Stimulated activated CD8-positive, alpha-beta memory T cell treated with anti-CD3 and anti-CD28 coated beads, Interleukin-15, amount 100 ng/mL, for 4 hours (primary cell): ENCODE measurements at regions not wholly inside any gene's neighbourhood (a gene's known extent, or its start where the extent isn't known, plus 50 kb on each side); places are given as distances from the start of the nearest gene placed in this dataset.

Experiments
- DNase-seq, 2 donors: peaks; one replicate each; pipeline ENCODE4 v3.0.0-alpha.2; 2020; ENCODE audit warnings: low read depth in 2 of 2

DNA sequence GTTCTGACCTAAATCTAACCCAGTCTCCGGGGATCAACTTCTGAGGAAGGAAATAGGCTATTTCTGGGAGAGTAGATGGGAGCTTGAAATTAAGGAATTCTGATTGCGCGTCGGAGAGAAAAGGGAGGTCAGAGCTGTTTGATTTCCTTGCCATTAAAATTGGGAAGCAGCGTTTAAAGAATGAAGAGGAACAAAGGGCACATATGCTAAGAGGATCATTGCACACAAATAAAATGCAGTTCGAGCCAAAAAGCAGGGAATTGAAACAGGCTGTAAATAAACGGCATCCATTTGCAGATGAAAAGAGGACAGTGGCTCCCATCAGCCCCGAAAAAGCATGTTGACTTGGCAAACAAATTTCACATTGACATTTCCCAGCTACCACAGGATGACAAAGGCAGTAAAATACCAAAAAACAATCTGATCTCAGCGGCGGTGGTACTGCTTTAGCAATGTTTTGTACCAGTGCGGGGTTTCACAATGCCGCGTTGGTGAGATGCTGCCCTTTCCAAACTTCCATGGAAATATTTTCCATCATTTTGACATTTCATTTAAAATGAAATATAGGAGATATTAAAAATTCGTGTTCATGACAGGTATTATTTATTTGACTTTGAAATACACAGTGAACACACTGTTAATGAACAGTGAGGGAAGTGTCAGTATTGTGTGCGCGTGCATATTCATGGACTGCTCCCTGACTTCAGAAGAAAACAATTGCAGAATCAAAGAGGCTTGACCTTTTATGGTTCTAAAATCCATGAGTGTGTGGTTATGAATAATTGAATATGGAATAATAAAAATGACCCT is 108.8 kb downstream of the SQOR start:
- DNase-seq: no peak

DNA sequence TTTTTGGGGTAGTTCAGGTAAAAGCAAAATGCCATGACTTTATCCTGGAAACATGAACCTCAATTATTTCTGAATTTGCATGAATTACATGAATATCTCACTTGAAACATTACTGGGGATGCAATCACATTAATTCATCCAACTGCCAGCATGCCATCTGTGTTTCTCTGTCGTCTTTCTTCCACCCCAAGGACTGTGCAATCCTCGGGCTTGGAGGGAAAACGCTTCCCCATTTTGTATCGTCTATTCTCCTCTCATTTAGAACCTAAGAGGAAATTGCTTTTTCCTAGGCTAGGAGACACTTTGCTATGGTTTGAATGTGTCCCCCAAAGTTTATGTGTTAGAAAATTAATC is 109.4 kb downstream of the SQOR start:
- no peak for DNase-seq

DNA sequence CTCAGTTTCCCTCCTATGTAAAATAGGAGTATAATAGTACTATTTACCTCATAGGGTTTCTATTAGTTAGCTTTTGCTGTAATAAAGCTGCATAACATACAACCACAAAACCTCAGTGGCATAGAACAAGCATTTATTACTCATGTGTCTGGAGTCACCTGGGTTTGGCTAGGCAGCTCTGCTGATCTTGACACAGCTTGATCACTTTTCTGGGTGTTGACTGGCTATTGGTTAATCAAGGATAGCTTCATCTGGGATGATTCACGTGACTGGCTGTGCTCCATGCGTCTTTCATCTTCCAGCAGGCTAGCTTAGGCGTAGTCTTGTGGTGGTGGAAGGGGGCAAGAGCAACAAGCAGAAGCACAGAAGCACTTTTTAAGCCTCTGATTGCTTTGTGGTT is 112.6 kb downstream of the SQOR start:
- DNase-seq: no peak

DNA sequence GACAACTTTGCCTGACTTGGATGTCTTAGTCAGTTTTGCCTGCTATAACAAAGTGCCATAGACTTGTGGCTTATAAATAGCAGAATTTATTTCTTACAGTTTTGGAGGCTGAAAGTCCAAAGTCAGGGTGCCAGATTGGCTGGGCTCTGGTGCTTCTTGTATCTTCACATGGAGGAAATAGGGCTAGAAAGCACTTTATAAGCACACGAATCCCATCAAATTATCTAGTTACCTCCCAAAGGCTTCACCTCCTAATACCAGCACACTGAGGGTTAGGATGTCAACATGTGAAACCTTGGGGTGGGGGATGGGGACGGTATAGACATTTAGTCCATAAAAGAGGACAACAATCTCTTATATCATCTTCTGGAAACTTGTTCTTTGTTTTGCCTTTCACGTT is 116.8 kb downstream of the SQOR start:
- no peak for DNase-seq

DNA sequence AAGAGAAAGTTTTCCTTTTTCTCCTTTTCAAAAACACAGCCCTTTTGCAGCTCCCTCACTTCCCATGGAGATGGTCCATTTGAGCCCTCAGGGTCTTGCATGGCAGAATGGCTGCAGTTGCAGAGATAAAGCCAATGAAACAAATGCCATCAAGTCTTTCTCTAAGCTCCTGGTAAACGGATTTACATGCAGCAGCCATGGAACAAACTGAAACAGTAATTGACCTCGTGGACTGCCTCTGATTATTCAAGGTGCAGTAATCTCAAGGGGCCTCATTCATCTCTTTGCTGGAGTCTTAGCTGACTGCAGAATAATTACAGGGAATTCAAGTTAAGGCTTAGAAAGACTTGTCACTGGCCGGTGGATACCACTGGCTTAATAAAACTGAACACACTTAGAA is 125.1 kb downstream of the SQOR start:
- DNase-seq: no peak

DNA sequence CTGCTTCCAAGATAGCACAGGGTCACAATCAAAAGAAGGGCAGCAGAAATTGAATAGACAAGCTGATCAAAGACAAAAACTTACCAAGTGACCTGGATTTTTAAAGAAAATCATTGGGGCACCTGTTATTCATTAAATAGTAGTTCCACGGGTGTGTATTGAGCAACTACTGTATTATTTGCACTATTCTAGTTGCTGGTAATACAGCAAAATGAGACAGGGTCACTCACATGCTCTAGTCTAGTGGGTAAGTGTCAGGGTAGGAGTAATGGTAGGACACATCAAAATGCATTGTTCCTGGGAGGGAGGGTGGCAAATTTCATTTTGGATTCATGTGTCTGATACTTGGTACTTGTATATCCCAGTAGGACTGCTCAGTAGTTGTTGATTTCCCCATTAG is 127.9 kb downstream of the SQOR start:
- DNase-seq: no peak

DNA sequence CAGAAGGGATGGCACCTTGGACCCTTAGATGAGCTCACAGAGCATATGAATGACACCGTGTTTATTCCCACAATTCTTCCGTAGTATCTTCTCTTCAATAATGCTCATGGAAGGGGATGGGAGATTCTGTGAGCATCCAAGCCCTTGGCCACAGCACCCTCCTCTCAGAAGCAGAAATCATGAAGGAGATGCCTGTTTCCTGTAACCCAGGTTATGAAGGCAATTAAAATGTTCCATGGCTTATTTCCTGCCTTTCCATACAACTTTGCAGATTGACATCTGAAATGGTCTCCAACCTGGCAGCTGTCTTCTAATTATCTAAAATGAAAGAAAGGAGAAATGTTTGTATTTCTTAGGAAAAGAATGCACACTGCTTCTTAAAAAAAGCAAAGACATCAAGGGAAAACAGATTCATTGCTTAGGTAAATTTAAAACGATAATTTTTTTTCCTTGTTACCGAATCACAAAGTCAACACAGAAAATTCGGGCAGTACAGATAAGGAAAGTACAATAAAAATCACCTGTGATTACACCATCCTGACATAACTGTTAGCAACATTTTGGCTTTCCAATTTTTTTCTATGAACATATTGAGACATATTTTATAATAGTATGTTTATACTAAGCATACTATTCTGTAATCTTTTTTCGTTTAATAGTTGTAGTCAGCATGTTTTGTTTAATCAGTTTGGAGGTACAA is 128.5 kb downstream of the SQOR start:
- DNase-seq: no peak

DNA sequence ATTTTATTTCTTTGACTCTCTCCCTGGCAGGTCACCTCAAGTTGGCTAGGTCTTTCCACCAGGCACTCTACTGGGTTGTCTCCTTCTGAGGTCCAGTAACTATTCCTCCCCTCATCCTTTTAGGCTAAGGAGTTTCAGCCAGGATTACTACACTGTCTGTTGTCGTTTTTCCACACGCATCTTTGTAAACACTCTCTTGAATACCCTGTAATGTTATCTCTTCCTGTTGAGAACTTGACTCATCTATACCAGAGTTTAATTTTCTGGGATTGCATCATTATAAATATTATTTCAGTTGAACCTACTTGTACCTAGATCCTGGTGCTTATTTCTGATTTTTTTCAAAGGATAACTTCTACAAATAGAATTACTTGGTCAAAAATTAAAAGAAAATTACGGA is 138.3 kb downstream of the SQOR start:
- no peak for DNase-seq

DNA sequence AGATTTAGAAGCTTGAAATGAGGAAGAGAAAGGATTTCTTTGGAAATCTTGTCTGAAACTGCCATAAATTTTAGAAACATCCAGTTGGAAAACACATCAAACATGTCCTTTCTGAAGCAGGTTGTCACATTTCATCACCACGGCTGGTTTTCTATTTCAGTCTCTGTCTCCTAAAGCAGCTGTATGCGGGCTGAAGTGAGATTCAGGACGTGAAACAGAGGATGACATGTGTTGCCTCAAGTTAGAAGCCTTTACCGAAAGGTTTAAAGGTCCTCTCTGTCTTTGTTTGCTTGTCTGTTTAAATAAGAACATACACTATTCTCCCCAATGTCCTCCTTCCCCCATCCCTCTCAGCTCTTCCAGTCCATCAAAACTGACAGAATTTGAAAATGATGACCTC is 141.9 kb downstream of the SQOR start:
- no peak for DNase-seq

DNA sequence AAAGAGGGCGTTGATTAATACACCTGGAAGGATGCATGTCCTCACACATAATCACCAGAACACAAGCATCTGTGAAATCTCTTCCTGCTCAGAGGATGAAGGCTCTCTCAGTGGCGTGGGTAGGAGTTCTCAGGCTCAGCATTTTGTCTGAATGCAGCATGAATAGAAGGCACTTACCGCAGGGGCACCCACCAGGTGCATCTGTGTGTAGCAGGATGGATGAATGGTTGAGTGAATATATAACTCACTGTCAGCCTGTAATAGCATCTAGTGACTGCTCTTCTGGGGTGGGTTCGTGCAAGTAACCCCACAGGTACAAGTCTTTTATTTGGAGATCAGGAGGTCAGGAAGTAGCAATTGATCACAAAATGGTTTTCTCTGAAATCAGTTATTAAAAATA is 143.0 kb downstream of the SQOR start:
- no peak for DNase-seq

DNA sequence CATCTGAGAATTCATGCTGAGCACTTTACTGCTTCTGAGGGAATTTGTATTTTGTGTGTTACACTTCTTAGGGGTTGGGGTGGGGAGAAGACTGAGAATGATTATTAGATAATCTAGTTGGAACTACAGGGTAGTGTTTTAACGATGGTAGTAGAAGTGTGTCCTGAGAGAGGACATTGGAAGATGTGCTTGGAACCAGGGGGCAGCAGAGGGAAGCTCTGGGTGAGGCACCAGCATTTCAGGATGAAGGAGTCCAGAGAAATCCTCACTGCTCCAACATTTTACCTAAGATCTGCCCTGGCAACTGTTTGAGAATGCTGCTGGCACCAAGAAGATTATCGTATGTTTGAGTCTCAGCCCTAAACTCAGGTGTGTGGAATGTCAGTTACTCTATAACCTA is 145.5 kb downstream of the SQOR start:
- no peak for DNase-seq

DNA sequence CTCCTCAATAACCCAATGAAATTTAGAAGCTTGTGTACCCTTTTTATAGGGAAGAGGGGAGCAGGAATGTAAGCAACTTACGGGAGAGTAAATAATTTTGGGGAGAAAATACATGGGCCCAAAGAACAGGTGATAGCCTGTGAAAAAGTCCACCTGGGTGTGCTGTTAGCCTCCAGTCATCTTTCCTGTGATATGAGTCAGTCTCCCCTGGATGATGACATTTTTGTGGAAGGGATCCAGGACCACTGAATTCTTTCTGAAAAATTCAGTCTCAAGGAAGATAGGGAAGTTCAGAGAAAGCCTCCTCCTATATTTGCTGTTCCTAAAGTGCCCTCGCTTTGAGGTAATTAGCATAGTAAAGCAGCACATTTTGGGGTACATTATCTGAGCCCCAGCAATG is 149.8 kb downstream of the SQOR start:
- DNase-seq: no peak

DNA sequence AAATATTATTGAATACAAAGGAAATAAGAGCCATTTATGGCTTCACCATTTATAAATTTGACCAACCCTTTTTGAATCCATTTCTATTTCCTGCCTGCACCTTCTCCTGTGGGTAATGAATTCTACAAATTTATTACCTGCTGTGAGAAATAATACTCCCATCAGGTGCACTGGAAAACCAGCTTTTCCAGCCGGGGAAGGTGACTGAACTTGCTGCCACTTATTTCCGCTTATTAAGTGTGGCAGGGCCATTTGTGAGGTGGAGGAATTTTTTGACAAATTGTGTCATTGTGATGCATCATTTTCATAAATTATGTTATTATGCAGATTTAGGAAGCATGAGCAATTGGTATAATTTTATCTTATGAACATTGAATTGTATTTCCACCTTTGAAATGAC is 151.1 kb downstream of the SQOR start:
- DNase-seq: no peak

DNA sequence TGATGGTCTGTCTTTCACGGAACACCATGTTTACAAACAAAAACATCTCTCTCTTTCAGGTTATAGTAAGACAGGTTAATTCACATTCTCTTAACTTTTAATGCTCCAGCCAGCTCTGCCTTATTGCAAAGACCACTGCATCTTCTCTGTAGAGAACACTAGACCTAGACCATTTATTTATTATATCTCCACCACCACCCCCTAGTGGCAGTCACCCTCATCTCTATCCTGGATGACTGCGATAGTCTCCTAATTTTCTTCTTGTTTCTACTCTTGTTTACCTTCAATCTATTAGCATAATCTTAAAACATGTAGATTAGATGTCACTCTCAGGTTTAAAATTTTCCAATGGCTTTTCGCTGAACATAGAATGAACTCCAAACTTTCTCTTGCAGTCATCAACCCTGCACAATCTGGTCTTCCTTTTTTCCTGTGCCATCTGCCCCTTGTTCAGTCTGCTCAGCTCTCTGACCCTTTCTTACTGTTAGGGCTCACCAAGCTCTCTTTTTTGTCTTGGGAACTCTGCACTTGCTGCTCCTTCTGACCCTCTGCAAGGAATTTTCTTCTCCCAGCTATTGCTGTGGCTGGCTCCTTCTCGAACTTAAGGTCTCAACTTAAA is 155.6 kb downstream of the SQOR start:
- DNase-seq: no peak

DNA sequence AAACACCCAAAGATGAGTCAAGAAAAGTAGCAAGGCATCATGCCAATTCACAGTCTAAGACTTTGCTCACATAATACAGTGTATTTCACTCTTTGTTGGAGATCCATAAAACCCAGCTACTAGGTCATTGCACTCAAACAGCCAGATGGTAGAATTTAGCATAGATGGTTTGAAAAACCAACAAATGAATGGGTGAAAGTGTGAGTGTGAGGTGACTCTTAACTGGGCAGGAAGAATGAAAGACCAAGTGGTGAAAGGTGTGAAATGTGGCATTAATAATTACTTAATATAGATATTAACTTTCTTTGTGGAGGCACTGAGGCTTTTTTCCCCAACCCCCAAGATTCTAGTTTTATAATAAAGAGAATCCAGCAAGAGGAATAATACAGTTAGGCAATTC is 159.5 kb downstream of the SQOR start:
- no peak for DNase-seq

DNA sequence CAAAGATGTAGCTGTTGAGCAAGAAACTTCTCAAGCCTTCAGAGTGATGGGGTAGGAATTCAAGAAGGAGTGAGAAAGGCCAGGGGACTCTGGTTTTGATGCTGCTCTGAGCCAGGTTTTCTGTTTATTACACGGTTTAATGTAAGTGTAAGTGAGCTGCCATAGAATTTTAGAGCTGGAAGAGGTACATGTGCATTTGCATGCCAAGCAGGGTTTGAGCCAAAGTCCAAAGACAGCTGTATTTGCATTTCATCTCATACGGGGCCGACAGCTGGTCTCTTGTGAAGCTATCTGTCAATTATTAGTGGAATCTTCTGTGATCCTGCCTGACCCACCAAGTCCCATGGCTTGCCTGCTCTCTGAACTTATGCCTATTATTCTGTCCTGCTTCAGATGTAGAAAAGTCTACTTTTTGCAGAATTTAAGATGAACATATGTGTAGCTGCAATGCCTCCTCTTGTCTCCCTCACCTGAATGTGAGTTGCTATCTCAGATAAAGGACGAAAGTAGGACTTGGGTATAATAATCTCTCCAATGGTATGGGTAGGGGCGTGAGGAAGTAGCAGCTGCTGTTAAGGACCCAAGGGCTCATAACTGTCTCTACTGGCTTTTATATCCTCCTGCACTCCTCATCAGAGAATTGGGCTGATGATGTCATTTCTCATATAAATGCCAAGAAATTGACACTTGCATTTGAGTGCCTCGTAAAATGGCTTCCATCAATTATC is 160.0 kb downstream of the SQOR start:
- no peak for DNase-seq

DNA sequence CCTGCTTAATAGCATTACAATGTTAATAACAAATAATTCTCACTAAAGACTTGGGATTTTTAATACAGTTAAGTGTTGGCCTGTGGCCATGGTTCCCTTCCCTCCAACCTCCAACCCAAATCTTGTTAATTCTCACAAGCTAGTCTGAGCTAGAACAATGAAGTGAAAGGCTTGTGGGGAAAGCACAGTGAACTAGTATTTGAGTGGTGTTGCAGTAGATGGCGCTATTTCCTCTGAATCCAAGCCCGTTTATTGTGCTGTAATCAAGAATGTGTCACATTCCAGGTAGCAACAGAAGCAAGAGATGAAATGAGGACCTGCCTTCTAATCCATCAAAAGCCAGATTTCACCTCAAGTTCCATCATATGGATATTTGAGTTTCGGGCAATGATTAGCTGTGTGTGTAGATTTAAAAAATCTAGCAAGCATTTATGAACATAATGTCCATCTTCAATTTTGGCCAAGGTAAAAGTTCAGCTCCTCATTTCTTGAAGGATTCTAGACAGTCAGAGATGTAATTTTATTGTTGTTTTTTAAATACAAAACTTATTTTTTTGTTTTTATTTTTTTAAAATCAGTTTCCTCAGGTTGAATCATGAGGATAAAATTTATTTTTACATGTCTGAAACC is 160.7 kb downstream of the SQOR start:
- DNase-seq: no peak

DNA sequence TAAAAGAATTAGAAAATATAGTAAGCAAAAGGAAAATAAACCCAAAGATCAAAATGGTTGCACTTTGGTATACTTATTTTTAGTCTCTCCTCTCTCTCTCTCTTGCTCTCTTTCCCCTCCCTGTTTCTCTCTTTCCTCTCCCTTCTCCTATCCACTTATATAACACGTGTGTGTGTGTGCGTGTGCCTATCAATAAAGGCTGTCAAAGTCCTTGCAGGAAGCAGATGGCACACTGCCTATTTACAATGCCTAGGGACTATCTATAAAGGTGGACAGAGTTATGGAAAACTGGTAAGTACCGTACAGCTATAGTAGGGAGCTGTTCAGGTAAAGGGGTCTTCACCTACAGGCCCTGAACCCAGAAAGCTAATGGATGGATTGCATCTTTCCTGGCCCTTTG is 161.6 kb downstream of the SQOR start:
- no peak for DNase-seq

DNA sequence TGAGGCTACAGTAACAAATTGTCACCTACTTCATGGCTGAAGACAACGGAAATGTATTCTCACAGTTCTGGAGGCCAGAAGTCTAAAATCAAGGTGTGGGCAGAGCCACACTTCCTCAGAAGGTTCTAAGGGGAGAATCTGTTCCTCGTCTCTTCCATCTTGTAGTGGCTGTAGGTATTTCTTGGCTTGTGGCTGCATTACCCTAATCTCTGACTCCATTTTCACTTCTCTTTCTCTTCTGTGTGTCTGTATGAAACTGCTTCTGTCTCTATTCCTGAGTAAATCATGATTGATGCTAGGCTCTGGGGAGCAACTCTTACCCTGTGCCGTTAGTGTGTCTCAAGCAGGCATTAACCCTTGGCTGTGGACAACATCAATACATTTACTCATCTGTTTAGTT is 164.7 kb downstream of the SQOR start:
- no peak for DNase-seq

DNA sequence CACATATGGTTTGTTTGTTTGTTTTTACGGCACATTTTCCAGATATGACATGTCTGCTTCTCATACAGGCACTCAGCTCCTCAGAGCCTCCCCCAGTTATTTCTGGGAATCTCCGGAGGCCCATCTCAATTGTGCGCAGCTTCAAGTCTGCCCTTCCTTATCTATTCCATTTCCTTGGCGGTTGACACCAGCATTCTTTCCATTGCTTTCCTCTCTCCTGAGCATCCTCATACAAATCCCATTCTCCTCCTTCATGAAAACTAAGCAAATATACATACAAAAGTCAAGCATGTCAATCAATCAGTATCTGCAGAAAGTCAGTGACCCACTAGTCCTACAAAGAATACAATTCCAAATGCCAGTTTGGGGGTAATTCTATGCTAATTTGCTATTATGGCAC is 166.7 kb downstream of the SQOR start:
- no peak for DNase-seq

DNA sequence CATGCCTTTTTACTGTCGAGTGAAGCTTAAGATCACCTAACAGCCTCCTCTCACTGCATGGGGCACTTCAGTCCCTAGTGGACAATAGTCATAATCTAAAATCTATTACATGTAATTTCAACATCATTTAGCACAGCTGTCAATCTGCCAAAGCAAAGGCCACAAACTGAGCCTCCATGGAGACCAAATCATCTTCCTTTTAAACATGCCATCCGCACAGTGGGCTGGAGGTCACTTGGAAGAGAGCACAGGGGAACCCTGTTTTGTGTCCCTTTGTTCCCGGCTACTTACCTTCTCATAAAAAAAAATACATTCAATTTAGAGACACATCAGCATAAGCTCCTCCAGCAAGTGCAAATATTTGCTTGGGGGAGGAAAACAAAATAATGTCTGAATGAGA is 167.3 kb downstream of the SQOR start:
- DNase-seq: no peak

DNA sequence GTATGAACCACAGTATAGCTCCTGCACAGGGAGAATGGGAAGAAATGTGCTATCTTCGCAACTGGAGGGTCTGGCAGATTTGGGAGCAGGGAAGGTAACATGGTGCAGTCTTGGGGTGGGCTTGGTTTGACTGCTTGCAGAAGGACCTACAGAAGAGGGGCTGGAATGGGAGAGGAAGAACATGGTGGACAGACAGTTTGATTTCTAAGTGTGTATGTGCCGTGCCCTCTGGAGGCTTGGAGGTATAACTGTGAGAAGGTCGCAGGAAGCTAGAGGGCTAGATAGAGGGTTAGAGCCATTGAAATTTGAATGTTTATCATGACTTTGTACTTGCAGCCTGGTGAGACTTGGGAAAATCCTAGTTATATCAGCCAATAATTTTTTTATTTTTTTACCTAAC is 169.2 kb downstream of the SQOR start:
- DNase-seq: no peak
